ENCODE measurements at regions not wholly inside any gene's neighbourhood (a gene's known extent, or its start where the extent isn't known, plus 50 kb on each side); places are given as distances from the start of the nearest gene placed in this dataset.
"Not testable (repeated sequence)": the region's sequence is repeated elsewhere in the genome, so short reads cannot be mapped to it uniquely, and the experiment has no call there.

- DNase-seq, result no peak
These were observed 85.2 kb upstream of the USP29 start for GRCh38 chr19:57034544-57034943.

- not testable (repeated sequence) for DNase-seq
These were observed 84.0 kb upstream of the USP29 start for GRCh38 chr19:57035740-57036139.

- peak; percentile 26 for DNase-seq
These were observed 82.2 kb upstream of the USP29 start for GRCh38 chr19:57037556-57037955.

DNA sequence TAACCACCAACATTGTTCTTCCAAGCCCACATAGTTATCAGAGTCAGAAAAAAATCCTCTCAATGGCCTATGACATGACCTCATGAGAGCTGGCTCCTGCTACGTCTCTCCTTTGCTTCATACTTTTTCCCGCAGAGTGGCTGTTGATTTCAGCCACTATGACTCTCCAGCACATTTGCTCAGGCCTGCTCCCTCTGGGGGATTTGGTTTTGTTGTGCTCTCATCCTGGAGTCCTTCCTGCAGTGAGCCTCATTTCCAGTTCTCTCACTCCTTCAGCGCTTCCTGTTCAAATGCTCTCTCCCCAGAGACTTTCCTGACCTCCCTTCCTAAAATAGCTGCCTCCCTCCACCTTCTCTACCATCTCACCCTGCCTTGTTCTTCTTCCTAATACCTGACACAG is 72.0 kb upstream of the USP29 start:
- DNase-seq, result no peak

DNA sequence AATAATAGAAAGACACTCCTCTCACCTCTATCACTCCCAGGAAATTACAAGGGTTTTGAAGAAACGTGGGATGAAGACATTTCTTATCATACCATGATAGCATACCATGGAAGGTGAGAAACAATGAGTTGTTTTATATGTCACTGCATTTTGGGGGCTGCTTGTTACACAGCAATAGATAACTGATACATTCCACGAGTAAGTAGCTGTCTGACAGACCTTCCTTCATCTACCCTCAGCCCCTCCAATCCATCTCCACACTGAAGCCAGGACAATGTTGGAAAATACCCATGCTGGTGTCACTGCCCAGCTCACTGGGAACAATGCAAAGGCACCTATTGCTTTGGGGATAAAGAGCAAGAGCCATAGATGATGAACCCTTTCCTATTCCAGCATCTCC is 68.9 kb upstream of the USP29 start:
- no peak for DNase-seq

DNA sequence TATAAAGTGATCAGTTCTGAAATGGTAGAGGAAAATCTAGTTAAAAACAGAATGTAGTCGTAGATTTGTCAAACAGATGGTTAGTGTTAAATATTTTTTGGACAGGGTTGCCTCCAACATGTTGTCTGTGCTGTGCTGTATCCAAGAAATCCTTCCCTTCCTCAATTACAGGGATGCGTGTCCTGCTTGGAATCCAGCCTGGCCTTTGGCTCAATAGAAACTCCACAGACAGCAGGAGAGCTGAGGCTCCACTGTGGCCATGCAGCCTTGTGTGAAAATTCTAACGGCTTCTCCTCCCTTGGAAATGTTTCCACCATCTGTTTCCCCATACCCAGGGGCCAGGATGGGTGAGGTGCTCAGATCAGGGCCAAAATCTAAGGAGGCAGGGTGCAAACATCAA is 67.7 kb upstream of the USP29 start:
- DNase-seq, result peak; percentile 32

DNA sequence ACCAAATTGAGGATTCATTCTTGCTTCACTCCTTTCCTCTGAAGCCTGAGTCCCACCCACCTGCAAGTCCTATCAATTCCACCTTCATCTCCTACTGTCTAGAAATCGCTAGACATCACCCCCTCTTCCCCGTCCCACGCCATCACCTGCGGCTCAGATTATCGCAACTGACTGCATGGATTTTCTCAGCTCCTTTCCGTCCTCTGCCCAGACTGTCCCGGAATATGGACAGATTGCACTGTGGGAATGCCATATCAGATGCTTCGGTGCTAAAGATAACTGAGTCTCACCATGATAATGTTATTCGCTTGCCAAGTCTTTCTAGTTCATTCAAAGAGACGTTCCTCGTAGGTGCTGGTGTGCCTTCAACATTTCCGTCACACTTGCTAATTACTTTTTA is 66.4 kb upstream of the USP29 start:
- DNase-seq, result no peak

GRCh38 chr19:57055956-57056355 is 63.8 kb upstream of the USP29 start:
- DNase-seq, result no peak

- peak; percentile 89 for DNase-seq
These were observed 62.6 kb upstream of the USP29 start for GRCh38 chr19:57057036-57057686.

- no peak for DNase-seq
These were observed 60.9 kb upstream of the USP29 start for GRCh38 chr19:57058871-57059270.

GRCh38 chr19:57063070-57063469 is 56.7 kb upstream of the USP29 start:
- no peak for DNase-seq

DNA sequence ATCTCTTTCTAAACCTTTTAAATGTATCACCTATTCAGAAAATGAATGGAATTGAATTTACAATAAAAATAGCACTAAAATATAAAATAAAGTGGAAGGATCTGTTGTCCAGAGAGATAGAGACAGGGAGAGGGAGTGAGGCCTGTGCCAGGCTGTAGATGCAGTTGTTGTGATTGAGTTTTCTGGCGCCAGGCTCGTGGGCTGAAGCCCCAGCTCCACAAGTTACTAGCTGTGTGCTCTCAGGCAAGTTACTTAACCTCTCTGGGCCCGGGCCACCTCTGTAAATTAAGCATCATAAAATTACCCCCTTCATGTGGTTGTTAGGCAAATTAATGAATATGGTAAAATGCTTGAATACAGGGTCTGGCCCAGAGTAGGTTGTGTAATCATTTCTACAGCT is 52.3 kb upstream of the USP29 start:
- DNase-seq, result no peak

- DNase-seq, result no peak
These were observed 51.5 kb upstream of the USP29 start for GRCh38 chr19:57068311-57068710.

- DNase-seq, result peak; percentile 90
These were observed 50.7 kb upstream of the USP29 start for GRCh38 chr19:57068921-57069697.

All from eye (tissue), 1 donor.